Trophoblast cell (in vitro differentiated cells and primary cell): ENCODE measurements at regions not wholly inside any gene's neighbourhood (a gene's known extent, or its start where the extent isn't known, plus 50 kb on each side); places are given as distances from the start of the nearest gene placed in this dataset.

Experiments
- DNase-seq, 2 donors: peaks; one replicate each; pipeline ENCODE4 v3.0.0-alpha.2; 2016
- H2AFZ ChIP-seq: 2 replicates; pipeline ENCODE4 v1.6.1; 2013; ENCODE audit warnings: low read length, moderate library complexity, mild to moderate bottlenecking; ENCODE audit not compliant: insufficient read depth, poor library complexity
- H2AK5ac ChIP-seq: 2 replicates; pipeline ENCODE4 v1.6.1; 2013; ENCODE audit warnings: mild to moderate bottlenecking, low read length
- H2BK120ac ChIP-seq: 2 replicates; pipeline ENCODE4 v1.6.1; 2013; ENCODE audit warnings: low read length, mild to moderate bottlenecking, moderate library complexity; ENCODE audit not compliant: insufficient read depth, poor library complexity
- H2BK12ac ChIP-seq: 2 replicates; pipeline ENCODE4 v1.6.1; 2013; ENCODE audit warnings: mild to moderate bottlenecking, low read length, moderate library complexity
- H2BK5ac ChIP-seq: 2 replicates; pipeline ENCODE4 v1.6.1; 2013; ENCODE audit warnings: low read length, low read depth, moderate library complexity, mild to moderate bottlenecking; ENCODE audit not compliant: poor library complexity
- H3K14ac ChIP-seq: 2 replicates; pipeline ENCODE4 v1.6.1; 2013; ENCODE audit warnings: mild to moderate bottlenecking, low read length
- H3K18ac ChIP-seq: 2 replicates; pipeline ENCODE4 v1.6.1; 2013; ENCODE audit warnings: mild to moderate bottlenecking, low read length
- H3K23ac ChIP-seq: 2 replicates; pipeline ENCODE4 v1.6.1; 2013; ENCODE audit warnings: low read length
- H3K27ac ChIP-seq: 2 replicates; pipeline ENCODE4 v1.5.1; 2013; ENCODE audit warnings: low read depth, mild to moderate bottlenecking, inconsistent platforms, low read length, moderate library complexity
- H3K27me3 ChIP-seq: 2 replicates; pipeline ENCODE4 v1.6.1; 2013; ENCODE audit warnings: inconsistent platforms, mild to moderate bottlenecking, low read length, moderate library complexity; ENCODE audit not compliant: insufficient read depth
- H3K36me3 ChIP-seq, 2 experiments: 1 replicate in 1 of 2; 2 replicates in 1 of 2; pipeline ENCODE4 v1.6.1; 2013; ENCODE audit warnings: low read length in 2 of 2, mild to moderate bottlenecking in 2 of 2, moderate library complexity in 1 of 2; ENCODE audit not compliant: insufficient read depth in 2 of 2, control insufficient read depth in 1 of 2
- H3K4ac ChIP-seq: 2 replicates; pipeline ENCODE4 v1.6.1; 2013; ENCODE audit warnings: low read depth, mild to moderate bottlenecking, low read length, moderate library complexity
- H3K4me1 ChIP-seq, 2 experiments: 1 replicate in 1 of 2; 2 replicates in 1 of 2; pipeline ENCODE4 v1.6.1; 2013; ENCODE audit warnings: low read length in 2 of 2, mild to moderate bottlenecking in 2 of 2, moderate library complexity in 1 of 2; ENCODE audit not compliant: insufficient read depth in 2 of 2, control insufficient read depth in 1 of 2
- H3K4me2 ChIP-seq: 2 replicates; pipeline ENCODE4 v1.6.1; 2013; ENCODE audit warnings: inconsistent platforms, mild to moderate bottlenecking, low read length, moderate library complexity
- H3K4me3 ChIP-seq: 2 replicates; pipeline ENCODE4 v1.5.1; 2013; ENCODE audit warnings: mild to moderate bottlenecking, low read depth, low read length, inconsistent platforms
- H3K79me1 ChIP-seq: one replicate; pipeline ENCODE4 v1.6.1; 2013; ENCODE audit warnings: low read length
- H3K79me2 ChIP-seq: 2 replicates; pipeline ENCODE4 v1.6.1; 2013; ENCODE audit warnings: low read length, mild to moderate bottlenecking; ENCODE audit not compliant: control insufficient read depth, insufficient read depth, poor library complexity
- H3K9ac ChIP-seq: 2 replicates; pipeline ENCODE4 v1.6.1; 2013; ENCODE audit warnings: mild to moderate bottlenecking, low read length
- H3K9me3 ChIP-seq: 2 replicates; pipeline ENCODE4 v1.6.1; 2013; ENCODE audit warnings: low read depth, mild to moderate bottlenecking, control low read depth, inconsistent platforms, low read length; ENCODE audit not compliant: insufficient read depth
- H4K12ac ChIP-seq: 2 replicates; pipeline ENCODE4 v1.6.1; 2013; ENCODE audit warnings: low read depth, mild to moderate bottlenecking, low read length, moderate library complexity
- H4K8ac ChIP-seq: 2 replicates; pipeline ENCODE4 v1.6.1; 2013; ENCODE audit warnings: low read depth, mild to moderate bottlenecking, low read length, moderate library complexity
- H4K91ac ChIP-seq: one replicate; pipeline ENCODE4 v1.6.1; 2013; ENCODE audit warnings: low read depth, mild to moderate bottlenecking, low read length, moderate library complexity
- WGBS: extraction: QIAGEN DNeasy Blood & Tissue Kit; methylation state at CpG from one replicate; pipeline ENCODE4 v1.1.7; 2013; ENCODE audit warnings: missing lambda C conversion rate; ENCODE audit not compliant: insufficient read length, insufficient coverage; ENCODE audit errors: extremely low coverage; 5-methylcytosine and 5-hydroxymethylcytosine counted together

DNA sequence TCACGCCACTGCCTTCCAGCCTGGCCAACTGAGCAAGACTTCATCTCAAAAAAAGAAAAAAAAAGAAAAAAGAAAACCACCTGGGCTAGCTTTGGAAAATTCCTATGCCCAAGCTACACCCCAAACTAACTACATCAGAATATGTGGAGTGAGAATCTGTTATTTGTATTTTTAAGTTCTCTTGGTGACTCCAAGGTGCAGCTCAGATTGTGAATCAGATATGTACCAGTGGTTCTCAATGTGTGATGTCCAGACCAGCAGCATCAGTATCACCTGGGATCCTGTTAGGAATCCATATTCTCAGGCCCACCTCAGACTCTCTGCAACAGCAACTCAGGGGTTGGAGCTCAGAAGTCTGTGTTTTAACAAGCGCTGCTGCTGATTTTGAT is 376.8 kb downstream of the EDEM1 start:
- H2AFZ ChIP-seq, result no peak overlapping the region
- no peak overlapping the region for H4K12ac ChIP-seq
- no peak overlapping the region for H4K91ac ChIP-seq
- H3K27ac ChIP-seq, result no peak overlapping the region
- H3K9me3 ChIP-seq, result no peaks in the 10 kb centered on the region
- H3K4me2 ChIP-seq, result no peak overlapping the region
- H3K27me3 ChIP-seq, result no peaks in the 10 kb centered on the region
- DNase-seq, result no peak
- no peak overlapping the region for H4K8ac ChIP-seq
- H3K4me3 ChIP-seq, result no peak overlapping the region
- no peak overlapping the region for H2AK5ac ChIP-seq
- H2BK5ac ChIP-seq, result no peak overlapping the region
- no peak overlapping the region for H3K23ac ChIP-seq
- H3K4me1 ChIP-seq, result no peaks in the 10 kb centered on the region
- WGBS, result no CpG with 5 or more reads among the region's 2 CpGs
- H3K4ac ChIP-seq, result no peak overlapping the region
- H2BK120ac ChIP-seq, result no peak overlapping the region
- no peak overlapping the region for H3K14ac ChIP-seq
- no peaks in the 10 kb centered on the region for H3K36me3 ChIP-seq
- no peak overlapping the region for H2BK12ac ChIP-seq
- no peak overlapping the region for H3K9ac ChIP-seq
- no peaks in the 10 kb centered on the region for H3K79me2 ChIP-seq
- H3K18ac ChIP-seq, result no peak overlapping the region
- no peaks in the 10 kb centered on the region for H3K79me1 ChIP-seq

DNA sequence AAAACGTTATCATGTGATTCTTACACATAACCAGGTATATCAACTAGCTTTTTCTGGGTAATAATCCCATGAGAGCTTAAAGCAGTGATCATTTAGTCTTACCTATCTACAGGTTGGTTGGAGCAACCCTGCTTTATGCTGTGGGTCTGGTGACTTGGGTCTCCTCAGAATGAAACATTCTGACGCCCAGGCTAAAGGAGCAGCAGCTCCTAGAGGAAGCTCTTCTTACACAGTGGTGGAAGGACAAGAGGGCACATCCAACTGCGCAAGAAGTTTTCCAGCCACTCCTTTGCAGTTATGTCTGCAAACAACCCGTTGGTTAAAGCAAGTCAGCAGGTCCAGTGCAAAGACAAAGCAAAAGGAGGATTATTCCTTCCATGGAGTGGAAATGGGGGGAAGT is 377.5 kb downstream of the EDEM1 start:
- Histone ChIP-seq H3K9ac (no peak overlapping the region), H2BK120ac (no peak overlapping the region), H3K27me3 (no peaks in the 10 kb centered on the region), H3K4ac (no peak overlapping the region), H4K8ac (no peak overlapping the region), H3K27ac (no peak overlapping the region), H2AK5ac (no peak overlapping the region), H3K36me3 (no peaks in the 10 kb centered on the region), H2BK5ac (no peak overlapping the region), H3K79me2 (no peaks in the 10 kb centered on the region), H3K9me3 (no peaks in the 10 kb centered on the region), H3K79me1 (no peaks in the 10 kb centered on the region), H2BK12ac (no peak overlapping the region), H4K91ac (no peak overlapping the region), H4K12ac (no peak overlapping the region), H3K23ac (no peak overlapping the region), H3K14ac (no peak overlapping the region), H3K4me3 (no peak overlapping the region), H2AFZ (no peak overlapping the region), H3K18ac (no peak overlapping the region), H3K4me1 (no peaks in the 10 kb centered on the region), H3K4me2 (no peak overlapping the region)
- DNase-seq, result no peak
- WGBS, result no CpG with 5 or more reads among the region's 4 CpGs

DNA sequence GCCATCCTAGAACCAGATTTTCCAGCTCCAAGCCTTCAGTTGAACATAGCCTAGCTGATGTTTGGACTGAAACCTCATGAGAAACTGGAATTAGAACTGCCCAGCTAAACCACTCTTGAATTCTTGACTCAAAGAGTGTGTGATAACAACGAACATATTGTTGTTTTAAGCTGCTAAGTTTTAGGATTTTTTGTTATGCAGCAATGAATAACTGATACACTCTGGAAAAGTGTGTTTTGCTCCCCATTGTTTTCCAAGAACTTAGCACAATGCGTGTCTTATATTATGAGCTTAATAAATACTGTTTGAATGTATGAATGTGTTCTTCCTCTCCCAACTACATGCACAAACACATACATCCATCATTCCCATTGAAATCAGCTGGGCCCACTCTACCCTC is 379.6 kb downstream of the EDEM1 start:
- Histone ChIP-seq H3K23ac (no peak overlapping the region), H3K27me3 (no peaks in the 10 kb centered on the region), H3K14ac (no peak overlapping the region), H2BK120ac (no peak overlapping the region), H3K18ac (no peak overlapping the region), H4K12ac (no peak overlapping the region), H3K79me2 (no peaks in the 10 kb centered on the region), H2AK5ac (no peak overlapping the region), H3K79me1 (no peaks in the 10 kb centered on the region), H3K4me1 (no peaks in the 10 kb centered on the region), H4K91ac (no peak overlapping the region), H3K9me3 (no peaks in the 10 kb centered on the region), H2BK12ac (no peak overlapping the region), H3K4ac (no peak overlapping the region), H4K8ac (no peak overlapping the region), H3K4me3 (no peak overlapping the region), H2BK5ac (no peak overlapping the region), H3K9ac (no peak overlapping the region), H3K4me2 (no peak overlapping the region), H3K27ac (no peak overlapping the region), H3K36me3 (no peaks in the 10 kb centered on the region), H2AFZ (no peak overlapping the region)
- DNase-seq, result no peak
- no CpG with 5 or more reads among the region's 2 CpGs for WGBS

DNA sequence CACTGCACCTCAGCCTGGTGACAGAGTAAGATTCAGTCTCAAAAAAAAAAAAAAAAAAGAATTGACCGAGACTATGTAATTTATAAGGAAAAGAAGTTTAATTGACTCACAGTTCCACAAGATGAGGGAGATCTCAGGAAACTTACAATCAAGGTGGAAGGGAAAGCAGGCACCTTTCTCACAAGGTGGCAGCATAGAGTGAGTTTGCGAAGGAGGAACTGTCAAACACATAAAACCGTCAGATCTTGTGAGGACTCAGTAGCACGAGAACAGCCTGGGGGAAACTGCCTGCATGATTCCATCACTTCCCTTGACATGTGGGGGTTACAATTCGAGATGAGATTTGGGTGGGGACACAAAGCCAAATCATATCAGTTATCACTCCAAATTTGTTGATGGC is 380.9 kb downstream of the EDEM1 start:
- H2BK12ac ChIP-seq, result no peak overlapping the region
- H3K79me2 ChIP-seq, result no peaks in the 10 kb centered on the region
- H2AFZ ChIP-seq, result no peak overlapping the region
- H3K4me3 ChIP-seq, result no peak overlapping the region
- no peak overlapping the region for H3K18ac ChIP-seq
- no peak overlapping the region for H3K4me2 ChIP-seq
- H3K27me3 ChIP-seq, result no peaks in the 10 kb centered on the region
- H3K23ac ChIP-seq, result no peak overlapping the region
- no peak overlapping the region for H4K12ac ChIP-seq
- H3K14ac ChIP-seq, result no peak overlapping the region
- H4K8ac ChIP-seq, result no peak overlapping the region
- no peaks in the 10 kb centered on the region for H3K9me3 ChIP-seq
- no peak overlapping the region for H2BK5ac ChIP-seq
- H3K9ac ChIP-seq, result no peak overlapping the region
- H3K4me1 ChIP-seq, result no peaks in the 10 kb centered on the region
- H3K79me1 ChIP-seq, result no peaks in the 10 kb centered on the region
- H2BK120ac ChIP-seq, result no peak overlapping the region
- H2AK5ac ChIP-seq, result no peak overlapping the region
- no CpG with 5 or more reads among the region's 5 CpGs for WGBS
- H3K36me3 ChIP-seq, result no peaks in the 10 kb centered on the region
- H3K27ac ChIP-seq, result no peak overlapping the region
- H3K4ac ChIP-seq, result no peak overlapping the region
- H4K91ac ChIP-seq, result no peak overlapping the region
- peak; percentile 43 to 74 for DNase-seq
